Kidney (tissue), 13 donors: ENCODE measurements at regions not wholly inside any gene's neighbourhood (a gene's known extent, or its start where the extent isn't known, plus 50 kb on each side); places are given as distances from the start of the nearest gene placed in this dataset.
"Not testable (repeated sequence)": the region's sequence is repeated elsewhere in the genome, so short reads cannot be mapped to it uniquely, and the experiment has no call there.

Experiments
- DNase-seq, 5 donors: peaks; one replicate each; pipeline ENCODE4 v3.0.0-alpha.2; 2013 to 2020
- FAIRE-seq: peaks from 2 replicates; lab custom pipeline; 2012; peaks lifted over from hg19 to GRCh38; lab: Jason Lieb, UNC
- H3K27ac ChIP-seq, 2 donors: one replicate each; pipeline ENCODE4 v1.7.0; 2013; ENCODE audit warnings: low read depth in 2 of 2, low read length in 2 of 2, inconsistent platforms in 1 of 2
- H3K27me3 ChIP-seq: one replicate; pipeline ENCODE4 v1.7.1; 2013; ENCODE audit warnings: low read length, inconsistent platforms; ENCODE audit not compliant: control insufficient read depth, insufficient read depth
- H3K36me3 ChIP-seq, 3 donors: one replicate each; pipeline versions ENCODE4 v1.7.0 to v1.7.1; 2013; ENCODE audit warnings: low read length in 3 of 3, control low read depth in 1 of 3, inconsistent platforms in 1 of 3; ENCODE audit not compliant: insufficient read depth in 3 of 3, control insufficient read depth in 2 of 3
- H3K4me1 ChIP-seq, 3 donors: one replicate each; pipeline versions ENCODE4 v1.7.0 to v1.7.1; 2013; ENCODE audit warnings: low read length in 3 of 3, inconsistent platforms in 1 of 3, low read depth in 1 of 3; ENCODE audit not compliant: control insufficient read depth in 2 of 3, insufficient read depth in 2 of 3
- H3K4me3 ChIP-seq, 3 donors: one replicate each; pipeline versions ENCODE4 v1.7.0 to v1.8.1; 2013; ENCODE audit warnings: low read length in 3 of 3, control low read depth in 1 of 3, inconsistent platforms in 1 of 3
- H3K9ac ChIP-seq, 3 donors: one replicate each; pipeline versions ENCODE4 v1.7.0 to v1.7.1; 2013; ENCODE audit warnings: low read length in 3 of 3, control low read depth in 1 of 3, inconsistent platforms in 1 of 3
- H3K9me3 ChIP-seq, 3 donors: one replicate each; pipeline versions ENCODE4 v1.7.0 to v1.7.1; 2013; ENCODE audit warnings: low read length in 3 of 3, control low read depth in 1 of 3, inconsistent platforms in 1 of 3; ENCODE audit not compliant: control insufficient read depth in 2 of 3, insufficient read depth in 1 of 3
- intact Hi-C: fragments of 100-400 bp; cut with DNase I; formaldehyde crosslinking; loops from one replicate; pipeline ENCODE4 v1.11.1; 2022
- TF ChIP-seq, protein P1 (sequence below): IDR thresholded peaks from 3 replicates; pipeline ENCODE4 v1.5.1; 2012; ENCODE audit warnings: mild to moderate bottlenecking, moderate library complexity, borderline replicate concordance; ENCODE audit not compliant: insufficient read depth; ENCODE audit errors: extremely low read depth
- donor health status: control.
- donor health status: control.
- donor health status: control.
- donor health status: control.
- donor health status: control.
- donor health status: DM: yes; HTN: yes; CAD: no.
- donor health status: Normal renal cell carcinoma (clear cell type).

DNA sequence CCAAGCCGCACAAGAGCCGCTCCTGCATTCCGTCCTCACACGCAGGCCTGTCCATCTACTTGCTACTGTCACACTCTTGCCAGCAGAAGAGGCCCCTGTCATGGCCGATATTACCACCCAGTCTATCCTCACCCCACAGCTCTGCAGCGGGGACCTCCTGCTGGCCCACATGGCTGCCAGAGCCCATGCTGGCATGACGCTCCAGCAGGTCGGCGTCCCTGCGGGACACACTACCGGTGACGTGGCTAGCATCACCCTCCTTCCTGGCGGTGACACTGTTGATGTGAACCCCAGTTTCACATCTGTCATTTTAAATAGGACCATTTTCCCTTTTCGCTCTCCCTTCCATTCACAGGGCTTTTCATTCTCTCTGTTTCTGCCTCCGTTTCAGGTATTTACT, 530.0 kb downstream of the CWH43 start:
- peak in 1 of 5 donors; percentile 68 for DNase-seq

DNA sequence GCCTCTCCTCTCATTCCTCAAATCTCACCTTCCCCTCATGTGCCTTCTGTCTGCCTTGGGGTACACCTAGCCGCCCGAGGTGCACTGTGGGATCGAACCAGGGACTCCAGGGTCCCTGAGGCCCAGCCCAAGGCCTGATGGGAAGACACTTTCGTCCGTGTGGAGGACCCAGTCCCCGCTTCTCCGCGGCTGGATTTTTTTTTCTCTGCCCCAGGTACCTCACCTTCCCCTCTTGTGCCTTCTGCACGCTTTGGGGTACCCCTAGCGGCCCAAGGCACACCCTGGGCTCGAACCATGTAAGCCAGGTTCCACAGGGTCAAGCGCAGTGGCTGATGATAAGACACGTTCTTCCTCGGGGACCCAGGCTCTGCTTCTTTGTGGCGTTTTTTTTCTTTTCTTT, 530.7 kb downstream of the CWH43 start:
- FAIRE-seq: no peak
- intact Hi-C loops: no loop called here
- Histone ChIP-seq H3K4me3 (no peak overlapping the region), H3K9ac (no peak overlapping the region), H3K27me3 (no peaks in the 10 kb centered on the region), H3K4me1 (no peaks in the 10 kb centered on the region), H3K36me3 (no peaks in the 10 kb centered on the region), H3K27ac (no peak overlapping the region), H3K9me3 (peaks cover 0 to 7% (median 0%) of the 10 kb centered on the region in 3 donors)
- peak in 1 of 5 donors; percentile 49 for DNase-seq
- TF ChIP-seq, protein P1, sequence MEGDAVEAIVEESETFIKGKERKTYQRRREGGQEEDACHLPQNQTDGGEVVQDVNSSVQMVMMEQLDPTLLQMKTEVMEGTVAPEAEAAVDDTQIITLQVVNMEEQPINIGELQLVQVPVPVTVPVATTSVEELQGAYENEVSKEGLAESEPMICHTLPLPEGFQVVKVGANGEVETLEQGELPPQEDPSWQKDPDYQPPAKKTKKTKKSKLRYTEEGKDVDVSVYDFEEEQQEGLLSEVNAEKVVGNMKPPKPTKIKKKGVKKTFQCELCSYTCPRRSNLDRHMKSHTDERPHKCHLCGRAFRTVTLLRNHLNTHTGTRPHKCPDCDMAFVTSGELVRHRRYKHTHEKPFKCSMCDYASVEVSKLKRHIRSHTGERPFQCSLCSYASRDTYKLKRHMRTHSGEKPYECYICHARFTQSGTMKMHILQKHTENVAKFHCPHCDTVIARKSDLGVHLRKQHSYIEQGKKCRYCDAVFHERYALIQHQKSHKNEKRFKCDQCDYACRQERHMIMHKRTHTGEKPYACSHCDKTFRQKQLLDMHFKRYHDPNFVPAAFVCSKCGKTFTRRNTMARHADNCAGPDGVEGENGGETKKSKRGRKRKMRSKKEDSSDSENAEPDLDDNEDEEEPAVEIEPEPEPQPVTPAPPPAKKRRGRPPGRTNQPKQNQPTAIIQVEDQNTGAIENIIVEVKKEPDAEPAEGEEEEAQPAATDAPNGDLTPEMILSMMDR: no peak

More for the DNA sequence above, 530.0 kb downstream of the CWH43 start:
- H3K27me3 ChIP-seq, H3K36me3 ChIP-seq, H3K9ac ChIP-seq, FAIRE-seq, H3K27ac ChIP-seq, H3K4me1 ChIP-seq, intact Hi-C loops, H3K9me3 ChIP-seq, H3K4me3 ChIP-seq: not testable (repeated sequence)

DNA sequence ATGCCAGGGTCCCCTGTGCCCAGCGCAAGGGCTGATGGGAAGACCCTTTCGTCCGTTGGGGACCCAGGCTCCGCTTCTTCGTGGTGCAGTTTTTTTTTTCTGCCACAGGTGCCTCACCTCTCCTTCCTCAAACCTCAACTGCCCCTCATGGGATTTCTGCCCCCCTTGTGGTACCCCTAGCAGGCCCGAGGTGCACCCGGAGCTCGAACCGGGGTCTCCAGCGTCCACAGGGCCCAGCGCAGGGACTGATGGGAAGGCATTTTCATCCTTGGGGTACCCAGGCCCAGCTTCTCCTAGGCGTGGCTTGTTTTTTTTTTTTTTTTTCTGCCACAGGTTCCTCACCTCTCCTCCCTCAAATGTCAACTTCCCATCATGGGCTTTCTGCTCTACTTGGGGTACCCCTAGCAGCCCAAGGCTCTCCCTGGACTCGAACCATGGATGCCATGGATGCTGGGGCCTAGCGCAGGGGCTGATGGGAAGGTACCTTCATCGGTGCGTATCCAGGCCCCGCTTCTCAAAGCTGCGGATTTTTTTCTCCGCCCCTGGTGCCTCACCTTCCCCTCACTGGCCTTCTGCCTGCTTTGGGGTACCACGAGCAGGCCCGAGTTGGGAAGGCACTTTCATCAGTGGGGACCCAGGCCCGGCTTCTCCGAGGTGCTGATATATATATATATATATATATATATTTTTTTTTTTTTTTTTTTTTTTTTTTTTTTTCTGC, 531.6 kb downstream of the CWH43 start:
- DNase-seq: peak in 1 of 5 donors; percentile 36
- H3K27me3 ChIP-seq, H3K27ac ChIP-seq, intact Hi-C loops, H3K36me3 ChIP-seq, H3K9ac ChIP-seq, FAIRE-seq, H3K4me1 ChIP-seq, H3K4me3 ChIP-seq, H3K9me3 ChIP-seq: not testable (repeated sequence)

DNA sequence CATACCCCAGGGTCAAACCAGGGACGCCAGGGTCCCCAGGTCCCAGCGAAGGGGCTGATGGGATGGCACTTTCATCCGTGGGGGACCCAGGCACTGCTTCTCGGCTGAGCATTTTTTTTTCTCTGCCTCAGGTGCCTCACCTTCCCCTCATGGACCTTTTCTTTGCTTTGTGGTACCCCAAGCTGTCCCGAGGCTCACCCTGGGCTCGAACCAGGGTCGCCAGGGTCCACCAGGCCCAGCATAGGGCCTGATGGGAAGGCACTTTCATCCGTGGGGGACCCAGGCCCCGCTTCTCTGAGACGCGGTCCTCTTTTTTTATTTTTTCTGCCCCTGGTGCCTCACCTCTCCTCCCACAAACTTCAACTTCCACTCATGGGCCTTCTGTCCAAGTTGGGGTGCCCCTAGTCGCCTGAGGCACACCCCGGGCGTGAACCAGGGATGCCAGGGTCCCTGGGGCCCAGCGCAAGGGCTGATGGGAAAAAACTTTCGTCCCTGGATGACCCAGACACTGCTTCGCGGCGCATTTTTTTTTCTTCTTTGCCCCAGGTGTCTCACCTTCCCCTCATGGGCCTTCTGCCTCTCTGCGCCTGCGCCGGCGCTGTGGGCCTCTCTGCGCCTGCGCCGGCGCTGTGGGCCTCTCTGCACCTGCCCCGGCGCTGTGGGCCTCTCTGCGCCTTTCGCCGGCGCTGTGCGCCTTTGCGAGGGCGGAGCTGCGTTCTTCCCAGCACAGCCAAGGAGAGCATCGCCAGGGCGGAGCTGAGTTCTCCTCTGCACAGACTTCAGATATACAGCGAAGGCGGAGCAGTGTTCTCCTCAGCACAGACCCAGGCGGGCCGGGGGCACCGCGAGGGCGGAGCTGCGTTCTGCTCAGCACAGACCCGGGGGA, 533.3 kb downstream of the CWH43 start:
- intact Hi-C loops, H3K27ac ChIP-seq, FAIRE-seq, H3K27me3 ChIP-seq, H3K4me1 ChIP-seq, H3K9me3 ChIP-seq, H3K36me3 ChIP-seq, H3K9ac ChIP-seq, H3K4me3 ChIP-seq: not testable (repeated sequence)
- DNase-seq: peak in 1 of 5 donors; percentile 56

DNA sequence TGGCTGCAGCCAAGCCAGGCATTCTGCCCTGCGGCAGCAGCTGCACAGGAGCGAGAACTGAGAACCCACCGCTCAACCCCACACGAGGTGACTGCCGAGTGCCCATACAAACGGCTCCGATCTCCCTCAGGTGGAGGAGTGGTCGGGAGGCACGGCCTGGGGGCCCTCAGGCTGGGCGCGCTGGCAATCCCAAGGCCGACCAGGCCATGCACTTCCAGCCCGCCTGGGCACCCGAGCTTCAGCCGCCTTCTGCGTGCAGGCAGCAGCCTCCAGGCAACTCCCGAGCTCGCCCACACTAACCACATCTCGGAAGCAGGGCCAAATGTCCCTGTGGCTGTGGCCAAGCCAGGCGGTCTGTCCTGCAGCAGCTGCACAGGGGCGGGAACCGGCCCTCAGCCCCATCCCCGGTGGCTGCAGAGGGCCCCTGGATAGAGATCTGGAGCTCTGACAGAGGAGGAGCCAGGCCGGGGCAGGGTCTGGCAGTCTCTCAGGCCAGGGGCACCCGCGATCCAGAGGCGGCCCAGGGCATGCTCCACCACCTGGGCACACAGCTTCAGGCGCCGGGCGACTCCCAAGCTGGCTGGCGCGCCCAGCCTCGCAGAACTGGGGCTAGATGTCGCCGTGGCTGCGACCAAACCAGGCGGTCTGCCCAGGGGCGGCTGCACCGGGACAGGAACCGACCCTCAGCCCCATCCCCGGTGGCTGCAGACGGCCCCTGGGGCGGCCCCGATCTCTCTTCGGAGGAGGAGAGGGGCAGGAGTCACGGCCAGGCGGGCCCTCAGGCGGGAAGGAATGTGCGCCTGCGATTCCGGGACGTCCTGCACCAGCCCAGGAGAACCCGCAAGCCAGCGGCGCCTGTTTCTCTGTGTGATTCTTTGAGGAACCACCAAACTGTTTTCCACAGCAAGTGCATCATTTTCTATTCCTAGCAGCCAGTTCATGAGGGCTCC, 538.0 kb downstream of the CWH43 start:
- intact Hi-C loops, H3K4me3 ChIP-seq, H3K27ac ChIP-seq, H3K9ac ChIP-seq, FAIRE-seq, H3K9me3 ChIP-seq, H3K36me3 ChIP-seq, H3K27me3 ChIP-seq, H3K4me1 ChIP-seq: not testable (repeated sequence)
- peak in 2 of 5 donors; percentile 2 to 44 for DNase-seq

DNA sequence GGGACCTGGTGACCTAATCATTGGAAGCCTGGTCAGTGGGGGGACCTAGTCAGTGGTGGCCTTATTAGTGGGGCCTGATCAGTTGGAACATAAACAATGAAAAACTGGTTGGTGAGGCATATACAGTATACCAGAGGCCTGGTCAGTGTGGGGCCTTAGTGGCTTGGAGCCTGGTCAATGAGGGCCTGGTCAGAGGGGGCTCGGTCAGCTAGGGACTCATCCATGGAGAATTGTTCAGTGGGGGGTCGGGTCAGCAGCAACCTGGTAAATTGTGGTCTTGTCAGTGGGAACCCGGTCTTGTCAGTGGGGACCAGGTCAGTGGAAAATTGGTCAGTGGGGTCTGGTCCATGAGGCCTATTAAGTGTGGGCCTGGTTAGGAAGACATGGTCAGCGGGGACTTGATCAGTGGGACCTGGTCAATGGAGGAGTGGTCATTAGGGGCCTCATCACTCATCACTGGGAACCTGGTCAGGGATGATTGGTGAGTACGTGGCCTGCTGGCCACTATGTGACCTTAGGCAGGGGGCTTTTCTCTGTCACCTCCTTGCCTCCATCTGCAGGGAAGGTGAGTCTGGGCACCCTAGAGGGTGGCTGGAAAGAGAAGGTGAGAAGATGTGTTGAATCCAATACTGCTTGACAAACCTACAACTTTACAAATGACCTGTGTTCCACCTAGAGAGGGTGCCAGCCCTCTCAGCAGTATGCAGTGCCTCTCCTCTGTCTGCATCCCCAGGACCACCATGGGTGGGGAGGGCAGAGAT, 573.0 kb downstream of the CWH43 start:
- H3K27me3 ChIP-seq, H3K36me3 ChIP-seq, H3K9me3 ChIP-seq, H3K27ac ChIP-seq, intact Hi-C loops, H3K4me3 ChIP-seq, H3K9ac ChIP-seq, H3K4me1 ChIP-seq, FAIRE-seq, DNase-seq: not testable (repeated sequence)
